GM06990 (cell line): ENCODE measurements at regions not wholly inside any gene's neighbourhood (a gene's known extent, or its start where the extent isn't known, plus 50 kb on each side); places are given as distances from the start of the nearest gene placed in this dataset.

Experiments
- DNase-seq: peaks from one replicate; pipeline ENCODE4 v3.0.0-alpha.2; 2011; ENCODE audit not compliant: insufficient read length; ENCODE audit errors: extremely low read depth
- H3K27me3 ChIP-seq: replicated peaks from 2 replicates; pipeline ENCODE4 v1.6.0; 2011; ENCODE audit warnings: low read length; ENCODE audit not compliant: control insufficient read depth, insufficient read depth
- H3K36me3 ChIP-seq: 2 replicates; pipeline ENCODE4 v1.5.1; 2011; ENCODE audit warnings: low read length; ENCODE audit not compliant: control insufficient read depth, insufficient read depth
- H3K4me3 ChIP-seq: replicated peaks from 2 replicates; pipeline ENCODE4 v1.5.1; 2011; ENCODE audit warnings: low read depth, mild to moderate bottlenecking, control low read depth, low read length
- CTCF ChIP-seq: IDR thresholded peaks from 2 replicates; pipeline ENCODE4 v1.5.1; 2011; ENCODE audit warnings: low read length, control low read depth, mild to moderate bottlenecking, inconsistent platforms; ENCODE audit not compliant: insufficient read depth, poor library complexity, severe bottlenecking

GRCh38 chr10:123398180-123398591, 244.0 kb downstream of the BUB3 start:
- H3K27me3 ChIP-seq, result no peaks in the 10 kb centered on the region
- peak; percentile 87 for DNase-seq
- H3K4me3 ChIP-seq, result no peak overlapping the region
- no peak for TF ChIP-seq CTCF
- no peaks in the 10 kb centered on the region for H3K36me3 ChIP-seq

- no peaks in the 10 kb centered on the region for H3K27me3 ChIP-seq
- H3K36me3 ChIP-seq, result no peaks in the 10 kb centered on the region
- no peak for DNase-seq
- no peak overlapping the region for H3K4me3 ChIP-seq
- TF ChIP-seq CTCF, result no peak
These were observed 244.6 kb downstream of the BUB3 start for GRCh38 chr10:123398756-123399155.

- no peak for TF ChIP-seq CTCF
- DNase-seq, result peak; percentile 41
- Histone ChIP-seq H3K4me3 (no peak overlapping the region), H3K27me3 (no peaks in the 10 kb centered on the region), H3K36me3 (no peaks in the 10 kb centered on the region)
These were observed 245.2 kb downstream of the BUB3 start for GRCh38 chr10:123399276-123399839.

GRCh38 chr10:123402021-123402420, 247.8 kb downstream of the BUB3 start:
- no peak for TF ChIP-seq CTCF
- no peaks in the 10 kb centered on the region for H3K27me3 ChIP-seq
- 0 out of 2 replicates have a peak overlapping the region, but pooled peaks have one; percentile 33 for H3K4me3 ChIP-seq
- DNase-seq, result peak; percentile 52
- no peaks in the 10 kb centered on the region for H3K36me3 ChIP-seq

- peak; percentile 85 for DNase-seq
- H3K27me3 ChIP-seq, result no peaks in the 10 kb centered on the region
- H3K36me3 ChIP-seq, result no peaks in the 10 kb centered on the region
- no peak for TF ChIP-seq CTCF
- no peak overlapping the region for H3K4me3 ChIP-seq
These were observed 248.5 kb downstream of the BUB3 start for GRCh38 chr10:123402656-123403055.

GRCh38 chr10:123404357-123404756, 250.2 kb downstream of the BUB3 start:
- no peak for DNase-seq
- H3K27me3 ChIP-seq, result no peaks in the 10 kb centered on the region
- TF ChIP-seq CTCF, result no peak
- H3K36me3 ChIP-seq, result no peaks in the 10 kb centered on the region
- H3K4me3 ChIP-seq, result no peak overlapping the region
